Mesothelial cell of epicardium (in vitro differentiated cells): ENCODE measurements at regions not wholly inside any gene's neighbourhood (a gene's known extent, or its start where the extent isn't known, plus 50 kb on each side); places are given as distances from the start of the nearest gene placed in this dataset.
"Not testable (repeated sequence)": the region's sequence is repeated elsewhere in the genome, so short reads cannot be mapped to it uniquely, and the experiment has no call there.

Experiments used
- DNase-seq, 2 experiments: peaks; one replicate each; pipeline ENCODE4 v3.0.0; 2021; ENCODE audit warnings: low spot score in 2 of 2; ENCODE audit not compliant: unreplicated experiment in 2 of 2
- H3K27ac Mint-ChIP-seq: 2 replicates; pipeline ENCODE4 v1.8.0; 2021; ENCODE audit warnings: mixed read lengths
- H3K27me3 Mint-ChIP-seq: 2 replicates; pipeline ENCODE4 v1.8.0; 2021; ENCODE audit warnings: low read depth, mixed read lengths
- H3K36me3 Mint-ChIP-seq: 2 replicates; pipeline ENCODE4 v1.8.0; 2021; ENCODE audit warnings: mixed read lengths
- H3K4me1 Mint-ChIP-seq: 2 replicates; pipeline ENCODE4 v1.8.0; 2021; ENCODE audit warnings: mixed read lengths
- H3K4me3 Mint-ChIP-seq: 2 replicates; pipeline ENCODE4 v1.8.0; 2021; ENCODE audit warnings: mild to moderate bottlenecking, moderate library complexity, mixed read lengths
- H3K9me3 Mint-ChIP-seq: 2 replicates; pipeline ENCODE4 v1.8.0; 2021; ENCODE audit warnings: mixed read lengths
- TF ChIP-seq, protein P1 (sequence below): fragments of 200-600 bp; sonication (generic); IDR thresholded peaks from one replicate; pipeline ENCODE4 v1.5.0; 2021; ENCODE audit warnings: antibody characterized with exemption; ENCODE audit not compliant: unreplicated experiment

DNA sequence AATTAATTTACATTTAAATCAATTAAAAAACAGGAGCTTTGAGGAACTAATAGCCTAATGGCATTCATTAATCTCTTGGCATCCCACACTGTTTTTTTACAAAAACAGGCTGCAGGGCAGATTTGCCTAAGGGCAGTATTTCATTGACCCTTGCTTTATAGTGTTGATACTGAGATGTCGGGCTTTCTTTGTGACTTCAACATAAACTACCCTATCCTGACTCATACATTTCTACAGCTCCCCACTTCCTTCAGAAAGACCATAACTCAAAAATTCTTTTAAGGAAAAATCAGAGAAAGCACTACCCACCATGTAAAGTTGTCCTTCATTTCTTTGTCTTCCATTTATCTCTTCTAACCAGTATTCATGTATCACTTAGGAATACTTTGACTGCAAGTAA is 92.2 kb upstream of the NT5E start:
- Mint-ChIP-seq H3K4me3 (no peak overlapping the region), H3K27ac (no peak overlapping the region), H3K36me3 (no peaks in the 10 kb centered on the region), H3K9me3 (no peaks in the 10 kb centered on the region), H3K4me1 (no peaks in the 10 kb centered on the region), H3K27me3 (no peaks in the 10 kb centered on the region)
- no peak for DNase-seq
- TF ChIP-seq, protein P1, sequence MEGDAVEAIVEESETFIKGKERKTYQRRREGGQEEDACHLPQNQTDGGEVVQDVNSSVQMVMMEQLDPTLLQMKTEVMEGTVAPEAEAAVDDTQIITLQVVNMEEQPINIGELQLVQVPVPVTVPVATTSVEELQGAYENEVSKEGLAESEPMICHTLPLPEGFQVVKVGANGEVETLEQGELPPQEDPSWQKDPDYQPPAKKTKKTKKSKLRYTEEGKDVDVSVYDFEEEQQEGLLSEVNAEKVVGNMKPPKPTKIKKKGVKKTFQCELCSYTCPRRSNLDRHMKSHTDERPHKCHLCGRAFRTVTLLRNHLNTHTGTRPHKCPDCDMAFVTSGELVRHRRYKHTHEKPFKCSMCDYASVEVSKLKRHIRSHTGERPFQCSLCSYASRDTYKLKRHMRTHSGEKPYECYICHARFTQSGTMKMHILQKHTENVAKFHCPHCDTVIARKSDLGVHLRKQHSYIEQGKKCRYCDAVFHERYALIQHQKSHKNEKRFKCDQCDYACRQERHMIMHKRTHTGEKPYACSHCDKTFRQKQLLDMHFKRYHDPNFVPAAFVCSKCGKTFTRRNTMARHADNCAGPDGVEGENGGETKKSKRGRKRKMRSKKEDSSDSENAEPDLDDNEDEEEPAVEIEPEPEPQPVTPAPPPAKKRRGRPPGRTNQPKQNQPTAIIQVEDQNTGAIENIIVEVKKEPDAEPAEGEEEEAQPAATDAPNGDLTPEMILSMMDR: no peak

DNA sequence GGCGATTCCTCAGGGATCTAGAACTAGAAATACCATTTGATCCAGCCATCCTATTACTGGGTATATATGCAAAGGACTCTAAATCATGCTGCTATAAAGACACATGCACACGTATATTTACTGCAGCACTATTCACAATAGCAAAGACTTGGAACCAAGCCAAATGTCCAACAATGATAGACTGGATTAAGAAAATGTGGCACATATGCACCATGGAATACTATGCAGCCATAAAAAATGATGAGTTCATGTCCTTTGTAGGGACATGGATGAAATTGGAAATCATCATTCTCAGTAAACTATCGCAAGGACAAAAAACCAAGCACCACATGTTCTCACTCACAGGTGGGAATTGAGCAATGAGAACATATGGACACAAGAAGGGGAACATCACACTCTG is 93.1 kb upstream of the NT5E start:
- H3K27me3 Mint-ChIP-seq, DNase-seq, H3K36me3 Mint-ChIP-seq, H3K9me3 Mint-ChIP-seq, H3K27ac Mint-ChIP-seq, H3K4me1 Mint-ChIP-seq, H3K4me3 Mint-ChIP-seq: not testable (repeated sequence)

DNA sequence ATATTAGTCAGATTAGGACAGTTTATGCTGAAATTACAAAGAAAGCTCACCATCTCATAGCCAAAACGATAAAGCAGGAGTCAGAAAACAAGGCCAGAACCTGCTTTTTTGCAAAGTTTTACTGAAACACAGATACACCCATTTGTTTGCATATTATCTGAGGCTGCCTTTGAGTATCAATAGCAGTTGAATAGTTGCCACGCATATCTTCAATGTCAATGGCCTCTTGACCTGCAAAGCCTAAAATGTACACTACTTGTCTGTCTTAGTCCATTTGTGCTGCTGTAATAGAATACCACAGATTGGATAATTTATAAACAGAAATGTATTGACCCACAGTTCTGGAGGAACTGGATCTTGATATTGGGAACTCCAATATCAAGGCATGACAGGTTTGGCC is 94.1 kb upstream of the NT5E start:
- Mint-ChIP-seq H3K4me3 (no peak overlapping the region), H3K9me3 (no peaks in the 10 kb centered on the region), H3K4me1 (no peaks in the 10 kb centered on the region), H3K27me3 (no peaks in the 10 kb centered on the region), H3K36me3 (no peaks in the 10 kb centered on the region), H3K27ac (no peak overlapping the region)
- no peak for DNase-seq
- TF ChIP-seq, protein P1: no peak

DNA sequence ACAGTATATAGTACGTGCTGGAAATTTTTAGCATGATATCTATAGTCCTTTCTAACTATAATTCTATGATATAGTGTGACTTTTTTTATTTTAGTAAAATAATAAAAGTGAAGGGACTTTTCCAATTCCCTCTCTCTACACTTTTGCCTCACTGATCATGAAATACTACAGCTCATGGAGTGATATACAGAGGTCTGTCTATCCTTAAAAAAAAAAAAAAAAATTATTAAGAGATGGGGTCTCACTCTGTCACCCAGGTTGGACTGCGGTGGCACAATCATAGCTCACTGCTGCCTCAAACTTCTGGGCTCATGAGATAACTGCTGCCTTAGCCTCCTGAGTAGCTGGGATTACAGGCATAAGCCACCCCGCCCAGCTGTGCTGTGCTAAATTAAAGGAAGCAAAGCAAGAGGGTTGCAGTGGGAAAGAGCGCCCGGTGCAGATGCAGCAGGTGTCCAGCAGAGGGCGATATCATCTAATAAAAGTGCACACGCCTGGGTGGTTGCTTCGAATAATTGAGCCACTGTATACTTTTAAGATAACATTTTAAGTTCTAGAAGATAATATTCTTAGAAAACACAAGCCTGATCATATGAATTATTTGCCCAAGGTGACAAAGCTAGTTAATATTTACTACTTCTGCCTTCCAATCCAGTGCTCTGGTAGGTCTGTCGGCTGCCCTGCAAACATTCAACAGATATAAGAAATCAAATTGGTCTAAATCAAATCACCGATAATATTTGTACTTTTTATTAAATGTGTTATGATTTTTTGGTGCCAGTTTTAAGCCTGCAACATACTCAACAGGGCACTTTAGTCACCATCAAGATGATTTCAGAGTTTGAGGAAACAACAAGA is 94.9 kb upstream of the NT5E start:
- H3K9me3 Mint-ChIP-seq: no peaks in the 10 kb centered on the region
- no peaks in the 10 kb centered on the region for H3K27me3 Mint-ChIP-seq
- H3K4me3 Mint-ChIP-seq: no peak overlapping the region
- no peaks in the 10 kb centered on the region for H3K4me1 Mint-ChIP-seq
- H3K27ac Mint-ChIP-seq: no peak overlapping the region
- peak; percentile 29 to 76 for DNase-seq
- H3K36me3 Mint-ChIP-seq: no peaks in the 10 kb centered on the region
- TF ChIP-seq, protein P1: peak; percentile 93

DNA sequence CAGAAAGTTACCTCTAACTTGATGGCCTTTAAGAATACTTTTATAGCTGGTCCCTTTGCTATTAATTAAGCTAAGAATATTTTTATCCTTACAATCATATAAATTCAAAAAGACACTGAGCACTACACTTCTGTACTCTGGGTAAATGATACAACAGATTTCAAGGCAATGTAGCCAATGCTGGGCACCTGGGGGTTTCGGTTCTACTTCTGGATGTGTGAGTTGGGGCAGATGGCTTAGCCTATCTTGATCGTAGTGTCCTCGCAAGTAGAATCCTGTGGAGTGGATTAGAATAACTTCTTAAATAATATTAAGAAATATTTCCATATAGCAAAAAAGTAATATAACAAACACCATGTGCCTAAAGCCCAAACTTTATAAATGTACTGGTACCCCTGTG is 96.9 kb upstream of the NT5E start:
- no peaks in the 10 kb centered on the region for H3K9me3 Mint-ChIP-seq
- no peak overlapping the region for H3K27ac Mint-ChIP-seq
- H3K4me3 Mint-ChIP-seq: no peak overlapping the region
- DNase-seq: no peak
- H3K36me3 Mint-ChIP-seq: no peaks in the 10 kb centered on the region
- no peaks in the 10 kb centered on the region for H3K27me3 Mint-ChIP-seq
- H3K4me1 Mint-ChIP-seq: no peaks in the 10 kb centered on the region
- TF ChIP-seq, protein P1: no peak

DNA sequence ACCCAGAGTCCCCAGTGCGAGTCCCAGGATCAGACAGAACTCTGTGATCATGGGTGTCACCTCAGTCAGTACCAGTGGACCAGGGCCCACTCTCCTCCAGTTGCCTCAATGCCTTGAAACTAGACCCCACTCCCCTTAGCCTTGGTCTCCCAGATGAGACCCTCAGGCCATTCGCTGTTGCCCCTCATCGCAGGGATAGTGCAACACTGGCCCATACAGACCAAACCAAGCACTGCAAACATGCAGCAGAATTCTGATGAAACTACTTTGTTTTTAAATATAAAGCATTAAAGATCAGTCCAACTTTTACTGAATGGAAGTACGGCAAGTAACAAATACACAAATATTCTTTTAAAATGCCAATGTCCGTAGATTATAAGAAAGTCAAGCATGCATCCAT is 101.2 kb upstream of the NT5E start:
- TF ChIP-seq, protein P1: no peak
- Mint-ChIP-seq H3K36me3 (no peaks in the 10 kb centered on the region), H3K9me3 (peaks cover 10% of the 10 kb centered on the region), H3K27me3 (no peaks in the 10 kb centered on the region), H3K4me3 (no peak overlapping the region), H3K27ac (no peak overlapping the region), H3K4me1 (peaks cover 5% of the 10 kb centered on the region)
- DNase-seq: no peak
